Neural cell (in vitro differentiated cells): ENCODE measurements at regions not wholly inside any gene's neighbourhood (a gene's known extent, or its start where the extent isn't known, plus 50 kb on each side); places are given as distances from the start of the nearest gene placed in this dataset.

ENCODE experiments used
- CTCF ChIP-seq: fragments of 450-650 bp; IDR thresholded peaks from 2 replicates; pipeline ENCODE4 v1.5.1; 2014; ENCODE audit warnings: antibody characterized with exemption, mild to moderate bottlenecking, moderate library complexity; ENCODE audit not compliant: poor library complexity, severe bottlenecking
- EP300 ChIP-seq: fragments of 450-650 bp; conservative IDR thresholded peaks from 2 replicates; pipeline ENCODE4 v1.6.1; 2014; ENCODE audit warnings: antibody characterized with exemption, mild to moderate bottlenecking, moderate library complexity; ENCODE audit not compliant: poor library complexity, severe bottlenecking
- EZH2 ChIP-seq: fragments of 200-600, 300-800 bp; shearing (Covaris generic), sonication (generic); IDR thresholded peaks from 2 replicates; pipeline ENCODE4 v1.6.1; 2014; ENCODE audit warnings: antibody characterized with exemption, low read length, borderline replicate concordance, mild to moderate bottlenecking; ENCODE audit not compliant: insufficient read depth, poor library complexity, severe bottlenecking
- POLR2AphosphoS5 ChIP-seq: IDR thresholded peaks from 2 replicates; pipeline ENCODE4 v1.6.1; 2012
- RAD21 ChIP-seq: fragments of 450-650 bp; conservative IDR thresholded peaks from 2 replicates; pipeline ENCODE4 v1.6.1; 2014; ENCODE audit warnings: antibody characterized with exemption, mild to moderate bottlenecking, moderate library complexity
- REST ChIP-seq: IDR thresholded peaks from 2 replicates; pipeline ENCODE4 v1.6.1; 2012; ENCODE audit warnings: borderline replicate concordance
- TAF1 ChIP-seq: IDR thresholded peaks from 2 replicates; pipeline ENCODE4 v1.6.1; 2012; ENCODE audit warnings: low read depth

- no peak for TF ChIP-seq RAD21
- TF ChIP-seq EZH2 = no peak
- TF ChIP-seq POLR2AphosphoS5 = no peak
- TF ChIP-seq CTCF = no peak
- TF ChIP-seq EP300 = no peak
- no peak for TF ChIP-seq REST
- no peak for TF ChIP-seq TAF1
These were observed 114.4 kb upstream of the WDR44 start for GRCh38 chrX:118231464-118231863.
